ENCODE measurements at regions not wholly inside any gene's neighbourhood (a gene's known extent, or its start where the extent isn't known, plus 50 kb on each side); places are given as distances from the start of the nearest gene placed in this dataset.

DNA sequence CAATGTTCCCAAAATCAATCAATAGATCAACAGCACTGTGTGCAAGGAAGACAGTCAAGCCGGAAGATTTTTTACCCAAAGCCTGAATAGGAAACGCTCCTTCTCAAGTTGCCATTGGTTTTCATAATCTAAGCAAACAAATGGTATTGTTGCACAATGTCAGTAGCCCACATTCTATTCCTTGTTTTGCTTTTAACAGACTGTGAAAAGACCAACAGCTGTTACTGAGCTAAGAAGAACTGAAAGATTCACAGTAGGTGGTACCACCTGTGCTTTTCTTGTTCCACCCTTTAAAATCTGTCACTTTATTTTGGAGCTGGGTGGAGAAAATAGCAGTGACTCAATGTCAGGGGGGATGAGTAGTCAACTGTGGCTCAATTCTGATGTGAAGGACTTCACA, 357.5 kb upstream of the CADM2 start:
- DNase-seq (ENCODE audit: low read depth in 6 of 9, low spot score in 9 of 9): no peak
- Histone ChIP-seq H3K4me1 (ENCODE audit: control insufficient read depth in 2 of 2, insufficient read depth in 2 of 2, low read length in 2 of 2) (no peaks in the 10 kb centered on the region), H3K27ac (ENCODE audit: low read depth in 1 of 2, low read length in 1 of 2) (no peak overlapping the region), H3K27me3 (ENCODE audit: control insufficient read depth in 2 of 2, insufficient read depth in 1 of 2, low read length in 1 of 2) (no peaks in the 10 kb centered on the region), H3K36me3 (ENCODE audit: control insufficient read depth in 2 of 2, insufficient read depth in 2 of 2, low read length in 1 of 2) (no peaks in the 10 kb centered on the region), H3K4me3 (ENCODE audit: low read length in 2 of 2) (no peak overlapping the region), H3K9me3 (ENCODE audit: control insufficient read depth in 2 of 2, insufficient read depth in 1 of 2, low read length in 1 of 2) (no peaks in the 10 kb centered on the region)
- WGBS: 70% methylated on average over 2 of the region's 2 CpGs

DNA sequence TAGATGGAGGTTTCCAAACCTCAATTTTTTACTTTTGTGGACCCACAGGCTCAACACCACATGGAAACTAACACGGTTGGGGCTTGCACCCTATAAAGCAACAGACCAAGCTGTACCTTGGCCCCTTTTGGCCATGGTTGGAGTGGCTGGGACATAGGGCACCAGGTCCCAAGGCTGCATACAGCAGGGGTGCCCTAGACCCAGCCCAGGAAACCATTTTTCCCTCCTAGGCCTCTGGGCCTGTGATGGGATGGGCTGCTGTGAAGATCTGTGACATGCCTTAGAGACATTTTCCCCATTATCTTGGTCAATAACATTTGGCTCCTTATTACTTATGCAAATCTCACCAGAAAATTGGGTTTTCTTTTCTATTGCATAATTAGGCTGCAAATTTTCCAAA, 337.0 kb upstream of the CADM2 start:
- no peaks in the 10 kb centered on the region for H3K36me3 ChIP-seq (ENCODE audit: control insufficient read depth in 2 of 2, insufficient read depth in 2 of 2, low read length in 1 of 2)
- H3K27ac ChIP-seq (ENCODE audit: low read depth in 1 of 2, low read length in 1 of 2): no peak overlapping the region
- no peaks in the 10 kb centered on the region for H3K27me3 ChIP-seq (ENCODE audit: control insufficient read depth in 2 of 2, insufficient read depth in 1 of 2, low read length in 1 of 2)
- H3K4me3 ChIP-seq (ENCODE audit: low read length in 2 of 2): no peak overlapping the region
- WGBS: 92% methylated on average over 1 of the region's 1 CpG
- H3K9me3 ChIP-seq (ENCODE audit: control insufficient read depth in 2 of 2, insufficient read depth in 1 of 2, low read length in 1 of 2): peaks cover 0 to 7% of the 10 kb centered on the region in 2 donors
- no peaks in the 10 kb centered on the region for H3K4me1 ChIP-seq (ENCODE audit: control insufficient read depth in 2 of 2, insufficient read depth in 2 of 2, low read length in 2 of 2)
- no peak for DNase-seq (ENCODE audit: low read depth in 6 of 9, low spot score in 9 of 9)

GRCh38 chr3:84634668-84635067, 324.1 kb upstream of the CADM2 start:
- H3K4me1 ChIP-seq (ENCODE audit: control insufficient read depth in 2 of 2, insufficient read depth in 2 of 2, low read length in 2 of 2): no peaks in the 10 kb centered on the region
- 92% methylated on average over 1 of the region's 1 CpG for WGBS
- DNase-seq (ENCODE audit: low read depth in 6 of 9, low spot score in 9 of 9): no peak
- H3K36me3 ChIP-seq (ENCODE audit: control insufficient read depth in 2 of 2, insufficient read depth in 2 of 2, low read length in 1 of 2): no peaks in the 10 kb centered on the region
- no peak overlapping the region for H3K27ac ChIP-seq (ENCODE audit: low read depth in 1 of 2, low read length in 1 of 2)
- no peaks in the 10 kb centered on the region for H3K9me3 ChIP-seq (ENCODE audit: control insufficient read depth in 2 of 2, insufficient read depth in 1 of 2, low read length in 1 of 2)
- H3K27me3 ChIP-seq (ENCODE audit: control insufficient read depth in 2 of 2, insufficient read depth in 1 of 2, low read length in 1 of 2): no peaks in the 10 kb centered on the region
- no peak overlapping the region for H3K4me3 ChIP-seq (ENCODE audit: low read length in 2 of 2)

- no peaks in the 10 kb centered on the region for H3K9me3 ChIP-seq (ENCODE audit: control insufficient read depth in 2 of 2, insufficient read depth in 1 of 2, low read length in 1 of 2)
- H3K4me1 ChIP-seq (ENCODE audit: control insufficient read depth in 2 of 2, insufficient read depth in 2 of 2, low read length in 2 of 2): no peaks in the 10 kb centered on the region
- no peaks in the 10 kb centered on the region for H3K36me3 ChIP-seq (ENCODE audit: control insufficient read depth in 2 of 2, insufficient read depth in 2 of 2, low read length in 1 of 2)
- no peak overlapping the region for H3K4me3 ChIP-seq (ENCODE audit: low read length in 2 of 2)
- no peak for DNase-seq (ENCODE audit: low read depth in 6 of 9, low spot score in 9 of 9)
- no peak overlapping the region for H3K27ac ChIP-seq (ENCODE audit: low read depth in 1 of 2, low read length in 1 of 2)
- 95% methylated on average over 3 of the region's 3 CpGs for WGBS
- H3K27me3 ChIP-seq (ENCODE audit: control insufficient read depth in 2 of 2, insufficient read depth in 1 of 2, low read length in 1 of 2): no peaks in the 10 kb centered on the region
These were observed 321.5 kb upstream of the CADM2 start for GRCh38 chr3:84637272-84637671.

DNA sequence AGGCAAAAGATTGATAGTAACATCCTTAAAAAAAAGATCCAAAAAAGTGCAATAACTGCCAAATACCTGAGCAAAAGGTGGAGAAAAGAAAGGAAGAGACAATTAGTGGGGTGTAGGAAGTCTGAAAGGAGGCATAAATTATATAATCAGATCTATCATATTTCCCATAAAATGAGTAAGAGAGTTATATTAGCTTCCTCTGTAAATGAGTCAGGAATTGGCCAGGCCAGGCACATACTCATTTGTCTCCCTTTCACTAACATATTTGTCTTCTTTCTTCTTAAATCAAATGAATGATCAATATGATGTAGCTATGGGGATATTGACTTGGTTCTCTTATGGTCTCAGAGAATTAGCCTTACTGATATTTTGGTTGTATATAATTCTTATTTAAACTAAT, 292.3 kb upstream of the CADM2 start:
- DNase-seq (ENCODE audit: low read depth in 6 of 9, low spot score in 9 of 9): no peak
- H3K27me3 ChIP-seq (ENCODE audit: control insufficient read depth in 2 of 2, insufficient read depth in 1 of 2, low read length in 1 of 2): no peaks in the 10 kb centered on the region
- H3K36me3 ChIP-seq (ENCODE audit: control insufficient read depth in 2 of 2, insufficient read depth in 2 of 2, low read length in 1 of 2): no peaks in the 10 kb centered on the region
- no peak overlapping the region for H3K4me3 ChIP-seq (ENCODE audit: low read length in 2 of 2)
- H3K27ac ChIP-seq (ENCODE audit: low read depth in 1 of 2, low read length in 1 of 2): no peak overlapping the region
- H3K4me1 ChIP-seq (ENCODE audit: control insufficient read depth in 2 of 2, insufficient read depth in 2 of 2, low read length in 2 of 2): no peaks in the 10 kb centered on the region
- no peaks in the 10 kb centered on the region for H3K9me3 ChIP-seq (ENCODE audit: control insufficient read depth in 2 of 2, insufficient read depth in 1 of 2, low read length in 1 of 2)

- peaks cover 0 to 3% of the 10 kb centered on the region in 2 donors for H3K9me3 ChIP-seq (ENCODE audit: control insufficient read depth in 2 of 2, insufficient read depth in 1 of 2, low read length in 1 of 2)
- no peaks in the 10 kb centered on the region for H3K27me3 ChIP-seq (ENCODE audit: control insufficient read depth in 2 of 2, insufficient read depth in 1 of 2, low read length in 1 of 2)
- H3K4me3 ChIP-seq (ENCODE audit: low read length in 2 of 2): no peak overlapping the region
- no peak overlapping the region for H3K27ac ChIP-seq (ENCODE audit: low read depth in 1 of 2, low read length in 1 of 2)
- DNase-seq (ENCODE audit: low read depth in 6 of 9, low spot score in 9 of 9): no peak
- no peaks in the 10 kb centered on the region for H3K36me3 ChIP-seq (ENCODE audit: control insufficient read depth in 2 of 2, insufficient read depth in 2 of 2, low read length in 1 of 2)
- H3K4me1 ChIP-seq (ENCODE audit: control insufficient read depth in 2 of 2, insufficient read depth in 2 of 2, low read length in 2 of 2): no peaks in the 10 kb centered on the region
These were observed 279.6 kb upstream of the CADM2 start for GRCh38 chr3:84679211-84679610.

GRCh38 chr3:84680700-84681099, 278.1 kb upstream of the CADM2 start:
- Histone ChIP-seq H3K4me3 (ENCODE audit: low read length in 2 of 2) (no peak overlapping the region), H3K27me3 (ENCODE audit: control insufficient read depth in 2 of 2, insufficient read depth in 1 of 2, low read length in 1 of 2) (no peaks in the 10 kb centered on the region), H3K4me1 (ENCODE audit: control insufficient read depth in 2 of 2, insufficient read depth in 2 of 2, low read length in 2 of 2) (no peaks in the 10 kb centered on the region), H3K27ac (ENCODE audit: low read depth in 1 of 2, low read length in 1 of 2) (no peak overlapping the region), H3K36me3 (ENCODE audit: control insufficient read depth in 2 of 2, insufficient read depth in 2 of 2, low read length in 1 of 2) (no peaks in the 10 kb centered on the region), H3K9me3 (ENCODE audit: control insufficient read depth in 2 of 2, insufficient read depth in 1 of 2, low read length in 1 of 2) (peaks cover 0 to 3% of the 10 kb centered on the region in 2 donors)
- DNase-seq (ENCODE audit: low read depth in 6 of 9, low spot score in 9 of 9): no peak

- H3K9me3 ChIP-seq (ENCODE audit: control insufficient read depth in 2 of 2, insufficient read depth in 1 of 2, low read length in 1 of 2): peaks cover 0 to 3% of the 10 kb centered on the region in 2 donors
- 28% methylated on average over 2 of the region's 2 CpGs for WGBS
- DNase-seq (ENCODE audit: low read depth in 6 of 9, low spot score in 9 of 9): no peak
- H3K27me3 ChIP-seq (ENCODE audit: control insufficient read depth in 2 of 2, insufficient read depth in 1 of 2, low read length in 1 of 2): no peaks in the 10 kb centered on the region
- H3K4me1 ChIP-seq (ENCODE audit: control insufficient read depth in 2 of 2, insufficient read depth in 2 of 2, low read length in 2 of 2): no peaks in the 10 kb centered on the region
- no peak overlapping the region for H3K27ac ChIP-seq (ENCODE audit: low read depth in 1 of 2, low read length in 1 of 2)
- no peak overlapping the region for H3K4me3 ChIP-seq (ENCODE audit: low read length in 2 of 2)
- H3K36me3 ChIP-seq (ENCODE audit: control insufficient read depth in 2 of 2, insufficient read depth in 2 of 2, low read length in 1 of 2): no peaks in the 10 kb centered on the region
These were observed 275.3 kb upstream of the CADM2 start for GRCh38 chr3:84683493-84683892.

DNA sequence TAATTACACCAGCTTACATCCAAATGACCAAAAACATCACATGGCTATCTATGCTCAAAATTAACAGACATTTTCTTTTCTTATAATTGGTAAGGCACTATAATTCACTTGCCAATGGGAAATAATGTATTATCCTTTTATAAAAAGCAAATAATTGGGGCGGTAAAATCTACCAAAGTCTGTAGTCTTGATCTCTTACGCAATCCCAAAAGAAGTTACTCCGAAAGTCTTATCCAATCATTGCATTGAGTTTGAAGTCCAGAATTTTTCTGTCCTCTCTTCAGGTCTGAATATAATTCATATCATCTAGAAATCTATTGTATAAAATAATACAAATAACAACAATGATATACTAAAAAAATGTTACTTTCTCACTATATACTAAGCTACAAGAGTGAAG, 273.3 kb upstream of the CADM2 start:
- no peaks in the 10 kb centered on the region for H3K4me1 ChIP-seq (ENCODE audit: control insufficient read depth in 2 of 2, insufficient read depth in 2 of 2, low read length in 2 of 2)
- no peaks in the 10 kb centered on the region for H3K9me3 ChIP-seq (ENCODE audit: control insufficient read depth in 2 of 2, insufficient read depth in 1 of 2, low read length in 1 of 2)
- H3K27me3 ChIP-seq (ENCODE audit: control insufficient read depth in 2 of 2, insufficient read depth in 1 of 2, low read length in 1 of 2): no peaks in the 10 kb centered on the region
- H3K27ac ChIP-seq (ENCODE audit: low read depth in 1 of 2, low read length in 1 of 2): no peak overlapping the region
- no peak for DNase-seq (ENCODE audit: low read depth in 6 of 9, low spot score in 9 of 9)
- H3K36me3 ChIP-seq (ENCODE audit: control insufficient read depth in 2 of 2, insufficient read depth in 2 of 2, low read length in 1 of 2): no peaks in the 10 kb centered on the region
- WGBS: 95% methylated on average over 3 of the region's 3 CpGs
- H3K4me3 ChIP-seq (ENCODE audit: low read length in 2 of 2): no peak overlapping the region

- no peak for DNase-seq (ENCODE audit: low read depth in 6 of 9, low spot score in 9 of 9)
- Histone ChIP-seq H3K9me3 (ENCODE audit: control insufficient read depth in 2 of 2, insufficient read depth in 1 of 2, low read length in 1 of 2) (peaks cover 0 to 3% of the 10 kb centered on the region in 2 donors), H3K36me3 (ENCODE audit: control insufficient read depth in 2 of 2, insufficient read depth in 2 of 2, low read length in 1 of 2) (no peaks in the 10 kb centered on the region), H3K4me1 (ENCODE audit: control insufficient read depth in 2 of 2, insufficient read depth in 2 of 2, low read length in 2 of 2) (no peaks in the 10 kb centered on the region), H3K27ac (ENCODE audit: low read depth in 1 of 2, low read length in 1 of 2) (no peak overlapping the region), H3K4me3 (ENCODE audit: low read length in 2 of 2) (no peak overlapping the region), H3K27me3 (ENCODE audit: control insufficient read depth in 2 of 2, insufficient read depth in 1 of 2, low read length in 1 of 2) (no peaks in the 10 kb centered on the region)
- WGBS: 75% methylated on average over 2 of the region's 2 CpGs
These were observed 266.5 kb upstream of the CADM2 start for GRCh38 chr3:84692261-84692660.
